NT2/D1 (cell line): ENCODE measurements at regions not wholly inside any gene's neighbourhood (a gene's known extent, or its start where the extent isn't known, plus 50 kb on each side); places are given as distances from the start of the nearest gene placed in this dataset.

Source experiments
- SUZ12 ChIP-seq: IDR thresholded peaks from 2 replicates; pipeline ENCODE4 v1.6.1; 2011; ENCODE audit not compliant: insufficient read length, insufficient read depth; ENCODE audit errors: extremely low read depth
- YY1 ChIP-seq: IDR thresholded peaks from 2 replicates; pipeline ENCODE4 v1.6.1; 2011; ENCODE audit not compliant: insufficient read length, insufficient read depth
- ZNF274 ChIP-seq: IDR thresholded peaks from 2 replicates; pipeline ENCODE4 v1.6.1; 2011; ENCODE audit warnings: mild to moderate bottlenecking, low read depth, low read length

DNA sequence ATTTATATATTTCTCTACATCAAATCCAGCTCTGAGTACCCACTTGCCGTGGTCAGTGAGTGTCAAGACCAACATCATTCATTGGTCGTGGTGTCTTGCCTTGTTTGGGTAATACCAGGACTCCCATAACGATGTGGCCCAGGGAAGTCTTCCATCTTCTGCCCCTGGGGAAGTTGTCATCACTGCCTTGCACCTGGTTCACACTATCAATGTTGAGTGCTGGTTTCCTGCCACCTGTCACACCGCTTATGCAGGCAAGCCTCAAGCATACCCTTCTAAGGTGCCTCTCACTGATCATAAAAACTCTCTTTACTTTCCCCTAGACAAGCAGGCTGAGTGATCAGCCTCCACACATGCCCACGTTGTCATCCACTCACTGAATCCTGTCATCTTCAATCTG, 382.4 kb downstream of the KCTD12 start:
- no peak for TF ChIP-seq ZNF274
- no peak for TF ChIP-seq YY1
- TF ChIP-seq SUZ12 = no peak
